H9 (cell line): ENCODE measurements at regions not wholly inside any gene's neighbourhood (a gene's known extent, or its start where the extent isn't known, plus 50 kb on each side); places are given as distances from the start of the nearest gene placed in this dataset.

Experiments used
- DNase-seq: peaks from one replicate; pipeline ENCODE4 v3.0.0-alpha.2; 2017
- H2AFZ ChIP-seq: one replicate; pipeline ENCODE4 v1.6.1; 2013; ENCODE audit warnings: mild to moderate bottlenecking, low read length, control low read depth, moderate library complexity
- H2AK5ac ChIP-seq: 2 replicates; pipeline ENCODE4 v1.6.1; 2013; ENCODE audit warnings: low read length, control low read depth, mixed read lengths; ENCODE audit not compliant: insufficient read length
- H2BK120ac ChIP-seq: one replicate; pipeline ENCODE4 v1.6.1; 2013; ENCODE audit warnings: low read depth, mild to moderate bottlenecking, low read length, control low read depth, inconsistent platforms; ENCODE audit not compliant: poor library complexity, severe bottlenecking
- H2BK12ac ChIP-seq: 2 replicates; pipeline ENCODE4 v1.6.1; 2013; ENCODE audit warnings: low read length, control low read depth, mixed read lengths, low read depth; ENCODE audit not compliant: insufficient read length
- H2BK15ac ChIP-seq: 2 replicates; pipeline ENCODE4 v1.6.1; 2013; ENCODE audit warnings: low read depth, low read length, control low read depth
- H2BK20ac ChIP-seq: one replicate; pipeline ENCODE4 v1.6.1; 2013; ENCODE audit warnings: low read depth, mild to moderate bottlenecking, low read length, control low read depth, inconsistent platforms; ENCODE audit not compliant: poor library complexity, severe bottlenecking
- H2BK5ac ChIP-seq: 2 replicates; pipeline ENCODE4 v1.6.1; 2013; ENCODE audit warnings: low read length, control low read depth, mixed read lengths; ENCODE audit not compliant: insufficient read length
- H3K14ac ChIP-seq: 2 replicates; pipeline ENCODE4 v1.6.1; 2013; ENCODE audit warnings: low read length, control low read depth; ENCODE audit not compliant: insufficient read depth
- H3K18ac ChIP-seq: 2 replicates; pipeline ENCODE4 v1.6.1; 2013; ENCODE audit warnings: low read depth, mild to moderate bottlenecking, mixed read lengths, low read length, control low read depth; ENCODE audit not compliant: insufficient read length
- H3K23ac ChIP-seq: 2 replicates; pipeline ENCODE4 v1.6.1; 2013; ENCODE audit warnings: low read length, control low read depth, mixed read lengths, low read depth; ENCODE audit not compliant: insufficient read length
- H3K23me2 ChIP-seq: 2 replicates; pipeline ENCODE4 v1.6.1; 2013; ENCODE audit warnings: low read depth, mild to moderate bottlenecking, mixed read lengths, low read length, control low read depth; ENCODE audit not compliant: insufficient read length, poor library complexity, severe bottlenecking
- H3K27ac ChIP-seq: 2 replicates; pipeline ENCODE4 v1.5.1; 2013; ENCODE audit warnings: low read length, control low read depth, mixed read lengths, low read depth; ENCODE audit not compliant: insufficient read length
- H3K27me3 ChIP-seq: 2 replicates; pipeline ENCODE4 v1.6.1; 2013; ENCODE audit warnings: low read length, control low read depth, inconsistent platforms; ENCODE audit not compliant: insufficient read depth
- H3K4ac ChIP-seq: 2 replicates; pipeline ENCODE4 v1.6.1; 2013; ENCODE audit warnings: low read depth, mild to moderate bottlenecking, control low read depth, inconsistent platforms, low read length, moderate library complexity
- H3K4me1 ChIP-seq: 2 replicates; pipeline ENCODE4 v1.6.1; 2013; ENCODE audit warnings: low read length, control low read depth, inconsistent platforms; ENCODE audit not compliant: insufficient read depth
- H3K4me2 ChIP-seq: 2 replicates; pipeline ENCODE4 v1.6.1; 2013; ENCODE audit warnings: low read length, control low read depth, mixed read lengths; ENCODE audit not compliant: insufficient read length, insufficient read depth
- H3K56ac ChIP-seq: 2 replicates; pipeline ENCODE4 v1.6.1; 2013; ENCODE audit warnings: low read depth, mild to moderate bottlenecking, mixed read lengths, low read length, control low read depth; ENCODE audit not compliant: insufficient read length
- H3K79me1 ChIP-seq: 2 replicates; pipeline ENCODE4 v1.6.1; 2013; ENCODE audit warnings: low read depth, mild to moderate bottlenecking, moderate library complexity, low read length, control low read depth, inconsistent platforms; ENCODE audit not compliant: insufficient read depth, poor library complexity, severe bottlenecking
- H3K79me2 ChIP-seq: 2 replicates; pipeline ENCODE4 v1.6.1; 2013; ENCODE audit warnings: low read length, control low read depth, inconsistent platforms; ENCODE audit not compliant: insufficient read depth
- H3K9ac ChIP-seq: 2 replicates; pipeline ENCODE4 v1.6.1; 2013; ENCODE audit warnings: low read length, control low read depth, mixed read lengths; ENCODE audit not compliant: insufficient read length; ENCODE audit errors: extremely low read depth
- H3K9me3 ChIP-seq: one replicate; pipeline ENCODE4 v1.6.1; 2013; ENCODE audit warnings: low read depth, low read length, inconsistent platforms; ENCODE audit not compliant: control insufficient read depth
- H3T11ph ChIP-seq: one replicate; pipeline ENCODE4 v1.6.1; 2013; ENCODE audit warnings: mild to moderate bottlenecking, low read length, control low read depth, inconsistent platforms
- H4K20me1 ChIP-seq: one replicate; pipeline ENCODE4 v1.6.1; 2013; ENCODE audit not compliant: control insufficient read depth, insufficient read length, insufficient read depth
- H4K5ac ChIP-seq: 2 replicates; pipeline ENCODE4 v1.6.1; 2013; ENCODE audit warnings: low read depth, mild to moderate bottlenecking, mixed read lengths, low read length, control low read depth; ENCODE audit not compliant: insufficient read length
- H4K8ac ChIP-seq: replicated peaks from 2 replicates; pipeline ENCODE4 v1.6.1; 2013; ENCODE audit warnings: low read length, control low read depth, mixed read lengths, low read depth; ENCODE audit not compliant: insufficient read length
- H4K91ac ChIP-seq: 2 replicates; pipeline ENCODE4 v1.6.1; 2013; ENCODE audit warnings: low read depth, mild to moderate bottlenecking, moderate library complexity, mixed read lengths, low read length, control low read depth; ENCODE audit not compliant: insufficient read length
- H3K27ac Mint-ChIP-seq, 3 experiments: 2 replicates in 2 of 3; 3 replicates in 1 of 3; pipeline ENCODE4 v1.8.0; 2020 to 2021; ENCODE audit warnings: mixed read lengths in 3 of 3, mild to moderate bottlenecking in 1 of 3, moderate library complexity in 1 of 3
- H3K27me3 Mint-ChIP-seq: 2 replicates; pipeline ENCODE4 v1.8.0; 2021; ENCODE audit warnings: low read depth, mild to moderate bottlenecking, moderate library complexity, mixed read lengths
- H3K36me3 Mint-ChIP-seq, 3 experiments: 2 replicates in 2 of 3; 3 replicates in 1 of 3; pipeline ENCODE4 v1.8.0; 2020 to 2021; ENCODE audit warnings: low read depth in 3 of 3, mixed read lengths in 3 of 3; ENCODE audit not compliant: insufficient read depth in 1 of 3
- H3K4me1 Mint-ChIP-seq, 2 experiments: 2 replicates each; pipeline ENCODE4 v1.8.0; 2020; ENCODE audit warnings: mixed read lengths in 2 of 2
- H3K4me3 Mint-ChIP-seq, 2 experiments: 2 replicates in 1 of 2; 3 replicates in 1 of 2; pipeline ENCODE4 v1.8.0; 2020 to 2021; ENCODE audit warnings: mild to moderate bottlenecking in 2 of 2, mixed read lengths in 2 of 2, moderate library complexity in 1 of 2
- H3K9me3 Mint-ChIP-seq, 2 experiments: 2 replicates in 1 of 2; 3 replicates in 1 of 2; pipeline ENCODE4 v1.8.0; 2020; ENCODE audit warnings: mild to moderate bottlenecking in 2 of 2, mixed read lengths in 2 of 2, moderate library complexity in 1 of 2
- CTCF ChIP-seq: fragments of 200-600 bp; sonication (generic); conservative IDR thresholded peaks from 3 replicates; pipeline ENCODE4 v1.8.0; 2021; ENCODE audit warnings: antibody characterized with exemption, mild to moderate bottlenecking
- WGBS: extraction: QIAGEN DNeasy Blood & Tissue Kit; methylation state at CpG from one replicate; pipeline ENCODE4 v1.1.7; 2013; ENCODE audit warnings: missing lambda C conversion rate, low lambda C conversion rate, mixed read lengths; ENCODE audit not compliant: insufficient read length; ENCODE audit errors: extremely low coverage; 5-methylcytosine and 5-hydroxymethylcytosine counted together

- no peaks in the 10 kb centered on the region for H3K79me1 ChIP-seq
- H3K4me1 ChIP-seq, result peaks cover 10% of the 10 kb centered on the region; the same call in 1 of the 2 replicates
- no peak overlapping the region for H3K14ac ChIP-seq
- no peaks in the 10 kb centered on the region for H3K79me2 ChIP-seq
- no peak overlapping the region for H2BK5ac ChIP-seq
- DNase-seq, result no peak
- H3K9ac ChIP-seq, result no peak overlapping the region
- no peak overlapping the region for H3K18ac ChIP-seq
- no peak overlapping the region for H2BK15ac ChIP-seq
- no peak for TF ChIP-seq CTCF
- no peak overlapping the region for H3K27ac ChIP-seq
- Mint-ChIP-seq H3K27ac (no peak overlapping the region), H3K4me3 (no peak overlapping the region), H3K36me3 (peaks cover 13 to 32% (median 18%) of the 10 kb centered on the region in 3 experiments), H3K27me3 (no peaks in the 10 kb centered on the region), H3K4me1 (peaks cover 23 to 28% of the 10 kb centered on the region in 2 experiments), H3K9me3 (peaks cover 28 to 53% of the 10 kb centered on the region in 2 experiments)
- H3K4ac ChIP-seq, result no peak overlapping the region
- H2BK12ac ChIP-seq, result no peak overlapping the region
- no peaks in the 10 kb centered on the region for H3K9me3 ChIP-seq
- no peak overlapping the region for H3K56ac ChIP-seq
- no peaks in the 10 kb centered on the region for H3K23me2 ChIP-seq
- H4K20me1 ChIP-seq, result no peaks in the 10 kb centered on the region
- WGBS, result no CpG with 5 or more reads among the region's 5 CpGs
- no peak overlapping the region for H4K5ac ChIP-seq
- no peak overlapping the region for H4K91ac ChIP-seq
- H4K8ac ChIP-seq, result no peak overlapping the region
- no peak overlapping the region for H2BK20ac ChIP-seq
- H3K4me2 ChIP-seq, result no peak overlapping the region
- H2BK120ac ChIP-seq, result no peak overlapping the region
- H2AFZ ChIP-seq, result no peak overlapping the region
- H3T11ph ChIP-seq, result no peak overlapping the region
- no peaks in the 10 kb centered on the region for H3K27me3 ChIP-seq
- H2AK5ac ChIP-seq, result no peak overlapping the region
- H3K23ac ChIP-seq, result no peak overlapping the region
Measured at GRCh38 chrX:10078266-10078665, 78.5 kb upstream of the CLCN4 start.
